Liver (tissue), 3 donors: ENCODE measurements at regions not wholly inside any gene's neighbourhood (a gene's known extent, or its start where the extent isn't known, plus 50 kb on each side); places are given as distances from the start of the nearest gene placed in this dataset.

ENCODE experiments used
- FOXA2 ChIP-seq: IDR thresholded peaks from 2 replicates; pipeline ENCODE4 v1.6.1; 2016; ENCODE audit warnings: antibody characterized with exemption
- JUND ChIP-seq, 2 donors: IDR thresholded peaks; 2 replicates each; pipeline ENCODE4 v1.6.1; 2016; ENCODE audit warnings: antibody characterized with exemption in 2 of 2
- SP1 ChIP-seq: IDR thresholded peaks from 2 replicates; pipeline ENCODE4 v1.6.1; 2018; ENCODE audit warnings: antibody characterized with exemption, mild to moderate bottlenecking
- YY1 ChIP-seq: IDR thresholded peaks from 2 replicates; pipeline ENCODE4 v1.6.1; 2016; ENCODE audit warnings: antibody characterized with exemption, mild to moderate bottlenecking
- TF ChIP-seq, protein P1 (sequence below): fragments of 150-350 bp; IDR thresholded peaks from 2 replicates; pipeline ENCODE4 v1.5.1; 2017; ENCODE audit warnings: improper control_type of control experiment, low read depth, low read length; ENCODE audit not compliant: missing input control
- TF ChIP-seq, protein P2 (sequence below): IDR thresholded peaks from 2 replicates; pipeline ENCODE4 v1.6.1; 2016; ENCODE audit warnings: antibody characterized with exemption
- TF ChIP-seq, protein P3 (sequence below): IDR thresholded peaks from 2 replicates; pipeline ENCODE4 v1.6.1; 2016; ENCODE audit warnings: antibody characterized with exemption, mild to moderate bottlenecking
- donor health status: healthy.
- donor health status: healthy.

- TF ChIP-seq, protein P1, sequence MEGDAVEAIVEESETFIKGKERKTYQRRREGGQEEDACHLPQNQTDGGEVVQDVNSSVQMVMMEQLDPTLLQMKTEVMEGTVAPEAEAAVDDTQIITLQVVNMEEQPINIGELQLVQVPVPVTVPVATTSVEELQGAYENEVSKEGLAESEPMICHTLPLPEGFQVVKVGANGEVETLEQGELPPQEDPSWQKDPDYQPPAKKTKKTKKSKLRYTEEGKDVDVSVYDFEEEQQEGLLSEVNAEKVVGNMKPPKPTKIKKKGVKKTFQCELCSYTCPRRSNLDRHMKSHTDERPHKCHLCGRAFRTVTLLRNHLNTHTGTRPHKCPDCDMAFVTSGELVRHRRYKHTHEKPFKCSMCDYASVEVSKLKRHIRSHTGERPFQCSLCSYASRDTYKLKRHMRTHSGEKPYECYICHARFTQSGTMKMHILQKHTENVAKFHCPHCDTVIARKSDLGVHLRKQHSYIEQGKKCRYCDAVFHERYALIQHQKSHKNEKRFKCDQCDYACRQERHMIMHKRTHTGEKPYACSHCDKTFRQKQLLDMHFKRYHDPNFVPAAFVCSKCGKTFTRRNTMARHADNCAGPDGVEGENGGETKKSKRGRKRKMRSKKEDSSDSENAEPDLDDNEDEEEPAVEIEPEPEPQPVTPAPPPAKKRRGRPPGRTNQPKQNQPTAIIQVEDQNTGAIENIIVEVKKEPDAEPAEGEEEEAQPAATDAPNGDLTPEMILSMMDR: no peak
- TF ChIP-seq JUND (IDR thresholded peaks at IDR 0.05) (no peak), SP1 (no peak), FOXA2 (no peak), YY1 (no peak)
- TF ChIP-seq, protein P2, sequence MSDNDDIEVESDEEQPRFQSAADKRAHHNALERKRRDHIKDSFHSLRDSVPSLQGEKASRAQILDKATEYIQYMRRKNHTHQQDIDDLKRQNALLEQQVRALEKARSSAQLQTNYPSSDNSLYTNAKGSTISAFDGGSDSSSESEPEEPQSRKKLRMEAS: no peak
- TF ChIP-seq, protein P3, sequence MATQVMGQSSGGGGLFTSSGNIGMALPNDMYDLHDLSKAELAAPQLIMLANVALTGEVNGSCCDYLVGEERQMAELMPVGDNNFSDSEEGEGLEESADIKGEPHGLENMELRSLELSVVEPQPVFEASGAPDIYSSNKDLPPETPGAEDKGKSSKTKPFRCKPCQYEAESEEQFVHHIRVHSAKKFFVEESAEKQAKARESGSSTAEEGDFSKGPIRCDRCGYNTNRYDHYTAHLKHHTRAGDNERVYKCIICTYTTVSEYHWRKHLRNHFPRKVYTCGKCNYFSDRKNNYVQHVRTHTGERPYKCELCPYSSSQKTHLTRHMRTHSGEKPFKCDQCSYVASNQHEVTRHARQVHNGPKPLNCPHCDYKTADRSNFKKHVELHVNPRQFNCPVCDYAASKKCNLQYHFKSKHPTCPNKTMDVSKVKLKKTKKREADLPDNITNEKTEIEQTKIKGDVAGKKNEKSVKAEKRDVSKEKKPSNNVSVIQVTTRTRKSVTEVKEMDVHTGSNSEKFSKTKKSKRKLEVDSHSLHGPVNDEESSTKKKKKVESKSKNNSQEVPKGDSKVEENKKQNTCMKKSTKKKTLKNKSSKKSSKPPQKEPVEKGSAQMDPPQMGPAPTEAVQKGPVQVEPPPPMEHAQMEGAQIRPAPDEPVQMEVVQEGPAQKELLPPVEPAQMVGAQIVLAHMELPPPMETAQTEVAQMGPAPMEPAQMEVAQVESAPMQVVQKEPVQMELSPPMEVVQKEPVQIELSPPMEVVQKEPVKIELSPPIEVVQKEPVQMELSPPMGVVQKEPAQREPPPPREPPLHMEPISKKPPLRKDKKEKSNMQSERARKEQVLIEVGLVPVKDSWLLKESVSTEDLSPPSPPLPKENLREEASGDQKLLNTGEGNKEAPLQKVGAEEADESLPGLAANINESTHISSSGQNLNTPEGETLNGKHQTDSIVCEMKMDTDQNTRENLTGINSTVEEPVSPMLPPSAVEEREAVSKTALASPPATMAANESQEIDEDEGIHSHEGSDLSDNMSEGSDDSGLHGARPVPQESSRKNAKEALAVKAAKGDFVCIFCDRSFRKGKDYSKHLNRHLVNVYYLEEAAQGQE: no peak
These were observed 613.3 kb upstream of the GOLIM4 start for GRCh38 chr3:168709073-168709472.
